Esophagus muscularis mucosa (tissue), 4 donors: ENCODE measurements at regions not wholly inside any gene's neighbourhood (a gene's known extent, or its start where the extent isn't known, plus 50 kb on each side); places are given as distances from the start of the nearest gene placed in this dataset.
"Not testable (repeated sequence)": the region's sequence is repeated elsewhere in the genome, so short reads cannot be mapped to it uniquely, and the experiment has no call there.

Experiments used
- DNase-seq: peaks from one replicate; pipeline ENCODE4 v3.0.0-alpha.2; 2017; ENCODE audit errors: extremely low spot score
- H3K27ac ChIP-seq, 4 donors: fragments of 200-600 bp; sonication (generic); replicated peaks in 1 of 4; 1 replicate in 3 of 4; 2 replicates in 1 of 4; pipeline ENCODE4 v1.5.1; 2016 to 2019; ENCODE audit warnings: mild to moderate bottlenecking in 1 of 4
- H3K27me3 ChIP-seq, 4 donors: fragments of 200-600 bp; sonication (generic); one replicate each; pipeline versions ENCODE4 v1.5.1 to v1.6.0; 2016 to 2019
- H3K36me3 ChIP-seq, 4 donors: fragments of 200-600 bp; sonication (generic); one replicate each; pipeline ENCODE4 v1.5.1; 2016 to 2019
- H3K4me1 ChIP-seq, 4 donors: fragments of 200-600 bp; sonication (generic); one replicate each; pipeline ENCODE4 v1.5.1; 2016 to 2019
- H3K4me3 ChIP-seq, 4 donors: fragments of 200-600 bp; sonication (generic); 1 replicate in 2 of 4; 2 replicates in 2 of 4; pipeline ENCODE4 v1.5.1; 2016 to 2019; ENCODE audit warnings: mild to moderate bottlenecking in 4 of 4, moderate library complexity in 1 of 4
- H3K9me3 ChIP-seq, 4 donors: fragments of 200-600 bp; sonication (generic); 1 replicate in 3 of 4; 2 replicates in 1 of 4; pipeline ENCODE4 v1.5.1; 2016 to 2019
- CTCF ChIP-seq, 3 experiments: fragments of 200-600 bp in 2 of 3; fragments of 450-650 bp in 1 of 3; sonication (generic) in 2 of 3; IDR thresholded peaks; one replicate each; pipeline ENCODE4 v1.5.1; 2017 to 2019; ENCODE audit warnings: antibody characterized with exemption in 3 of 3, mild to moderate bottlenecking in 2 of 3, moderate library complexity in 1 of 3
- EP300 ChIP-seq: sonication (generic); formaldehyde crosslinking; IDR thresholded peaks from one replicate; pipeline ENCODE4 v1.6.1; 2017; ENCODE audit warnings: antibody characterized with exemption
- POLR2A ChIP-seq: fragments of 450-650 bp; IDR thresholded peaks from one replicate; pipeline ENCODE4 v1.6.1; 2017; ENCODE audit warnings: antibody characterized with exemption, moderate library complexity, mild to moderate bottlenecking, low read depth
- POLR2AphosphoS5 ChIP-seq, 2 donors: sonication (generic); formaldehyde crosslinking; IDR thresholded peaks; one replicate each; pipeline ENCODE4 v1.6.1; 2017; ENCODE audit warnings: antibody characterized with exemption in 2 of 2
- WGBS: methylation state at CpG from one replicate; pipeline ENCODE4 v1.1.5; 2018; 5-methylcytosine and 5-hydroxymethylcytosine counted together
- intact Hi-C: fragments of 100-400 bp; cut with DNase I; formaldehyde crosslinking; loops from one replicate; pipeline ENCODE4 v1.15.1; 2023

DNA sequence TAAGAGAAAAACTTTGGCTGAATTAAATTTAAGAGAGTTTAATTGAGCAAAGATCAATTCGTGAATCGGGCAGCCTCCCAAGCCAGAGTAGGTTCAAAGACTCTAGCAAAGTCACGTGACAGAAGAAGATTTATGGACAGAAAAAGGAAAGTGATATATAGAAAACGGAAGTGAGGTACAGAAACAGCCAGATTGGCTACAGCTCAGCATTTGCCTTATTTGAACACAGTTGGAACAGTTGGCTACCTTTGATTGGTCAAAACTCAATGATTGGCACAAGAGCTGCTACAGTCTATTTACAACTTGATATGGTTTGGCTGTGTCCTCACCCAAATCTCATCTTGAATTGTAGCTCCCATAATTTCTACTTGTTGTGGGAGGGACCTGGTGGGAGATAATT, 102.6 kb downstream of the PLG start:
- TF ChIP-seq POLR2A (no peak), CTCF (IDR thresholded peaks at IDR 0.05) (no peak), EP300 (no peak), POLR2AphosphoS5 (IDR thresholded peaks at IDR 0.05) (no peak)
- DNase-seq, result no peak
- H3K27me3 ChIP-seq, result no peaks in the 10 kb centered on the region
- intact Hi-C loops, result no loop called here
- WGBS, result 60% methylated on average over 4 of the region's 4 CpGs
- no peaks in the 10 kb centered on the region for H3K36me3 ChIP-seq
- H3K27ac ChIP-seq, result no peak overlapping the region
- no peaks in the 10 kb centered on the region for H3K9me3 ChIP-seq
- no peaks in the 10 kb centered on the region for H3K4me1 ChIP-seq
- H3K4me3 ChIP-seq, result no peak overlapping the region

DNA sequence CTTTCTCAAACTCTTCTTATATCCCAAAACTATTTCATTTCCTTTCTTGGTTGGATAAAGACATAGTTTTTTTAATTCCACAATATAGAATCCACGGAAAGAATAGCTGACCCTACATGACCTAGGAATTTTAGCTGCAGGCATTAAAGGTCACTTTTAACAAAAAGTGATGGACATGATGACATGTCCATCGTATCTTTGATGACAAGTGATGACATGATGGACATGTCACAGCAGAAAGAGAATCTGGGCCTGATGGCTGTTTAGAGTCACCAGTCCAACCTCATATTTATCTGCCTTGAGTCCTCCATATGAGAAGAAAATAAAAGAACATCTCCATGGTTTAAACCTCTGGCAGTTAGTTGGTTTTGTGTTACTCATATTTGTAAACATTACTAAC, 106.2 kb downstream of the PLG start:
- H3K27me3 ChIP-seq, result no peaks in the 10 kb centered on the region
- H3K9me3 ChIP-seq, result no peaks in the 10 kb centered on the region
- TF ChIP-seq POLR2A (no peak), POLR2AphosphoS5 (IDR thresholded peaks at IDR 0.05) (no peak), CTCF (IDR thresholded peaks at IDR 0.05) (no peak), EP300 (no peak)
- H3K36me3 ChIP-seq, result no peaks in the 10 kb centered on the region
- no peak overlapping the region for H3K27ac ChIP-seq
- no peaks in the 10 kb centered on the region for H3K4me1 ChIP-seq
- WGBS, result 61% methylated on average over 2 of the region's 2 CpGs
- intact Hi-C loops, result no loop called here
- H3K4me3 ChIP-seq, result no peak overlapping the region
- no peak for DNase-seq

- Histone ChIP-seq H3K36me3 (no peaks in the 10 kb centered on the region), H3K4me1 (no peaks in the 10 kb centered on the region), H3K27ac (no peak overlapping the region), H3K27me3 (no peaks in the 10 kb centered on the region), H3K9me3 (no peaks in the 10 kb centered on the region), H3K4me3 (no peak overlapping the region)
- intact Hi-C loops, result no loop called here
- DNase-seq, result no peak
- 47% methylated on average over 3 of the region's 3 CpGs for WGBS
- TF ChIP-seq EP300 (no peak), POLR2AphosphoS5 (IDR thresholded peaks at IDR 0.05) (no peak)
Observed at GRCh38 chr6:160810238-160810637, 108.2 kb downstream of the PLG start.

- Histone ChIP-seq H3K4me1 (no peaks in the 10 kb centered on the region), H3K4me3 (no peak overlapping the region), H3K9me3 (no peaks in the 10 kb centered on the region), H3K36me3 (no peaks in the 10 kb centered on the region), H3K27me3 (no peaks in the 10 kb centered on the region), H3K27ac (no peak overlapping the region)
- intact Hi-C loops, result no loop called here
- WGBS, result 46% methylated on average over 2 of the region's 2 CpGs
- no peak for TF ChIP-seq EP300
- no peak for TF ChIP-seq CTCF (IDR thresholded peaks at IDR 0.05)
- TF ChIP-seq POLR2A, result no peak
- no peak for TF ChIP-seq POLR2AphosphoS5 (IDR thresholded peaks at IDR 0.05)
- DNase-seq, result no peak
Observed at GRCh38 chr6:160812097-160812496, 110.1 kb downstream of the PLG start.

- WGBS, result 65% methylated on average over 1 of the region's 1 CpG
- no peak overlapping the region for H3K27ac ChIP-seq
Observed at GRCh38 chr6:160818934-160819333, 116.9 kb downstream of the PLG start.

DNA sequence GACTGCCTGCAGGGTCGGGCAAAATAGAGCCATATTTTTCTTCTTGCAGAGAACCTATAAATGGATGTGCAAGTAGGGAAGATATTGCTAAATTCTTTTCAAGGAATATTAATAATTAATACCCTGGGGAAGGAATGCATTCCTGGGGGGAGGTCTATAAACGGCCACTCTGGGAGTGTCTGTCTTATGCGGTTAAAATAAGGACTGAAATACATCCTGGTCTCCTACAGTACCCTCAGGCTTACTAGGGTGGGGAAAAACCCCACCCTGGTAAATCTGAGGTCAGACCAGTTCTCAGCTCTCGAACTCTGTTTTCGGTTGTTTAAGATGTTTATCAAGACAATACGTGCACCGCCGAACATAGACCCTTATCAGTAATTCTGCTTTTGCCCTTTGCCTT, 118.6 kb downstream of the PLG start:
- H3K27ac ChIP-seq, H3K27me3 ChIP-seq, intact Hi-C loops, DNase-seq, H3K4me3 ChIP-seq, H3K4me1 ChIP-seq, H3K9me3 ChIP-seq, H3K36me3 ChIP-seq: not testable (repeated sequence)
- 95% methylated on average over 8 of the region's 8 CpGs for WGBS

More at GRCh38 chr6:160818934-160819333, 116.9 kb downstream of the PLG start:
- no peaks in the 10 kb centered on the region for H3K4me1 ChIP-seq
- intact Hi-C loops, result no loop called here
- H3K36me3 ChIP-seq, result no peaks in the 10 kb centered on the region
- no peak for TF ChIP-seq POLR2AphosphoS5 (IDR thresholded peaks at IDR 0.05)
- TF ChIP-seq CTCF (IDR thresholded peaks at IDR 0.05), result no peak
- no peak for TF ChIP-seq POLR2A
- TF ChIP-seq EP300, result no peak
- H3K27me3 ChIP-seq, result no peaks in the 10 kb centered on the region
- H3K4me3 ChIP-seq, result no peak overlapping the region
- peaks cover 0 to 6% (median 2%) of the 10 kb centered on the region in 4 donors for H3K9me3 ChIP-seq
- no peak for DNase-seq
